NCI-H446 (cell line): ENCODE measurements at regions not wholly inside any gene's neighbourhood (a gene's known extent, or its start where the extent isn't known, plus 50 kb on each side); places are given as distances from the start of the nearest gene placed in this dataset.
A peak's percentile ranks its signal among the peaks of the same experiment; 100 is the strongest.

Experiments used
- DNase-seq, 2 experiments: peaks; one replicate each; lab custom pipeline; 2025; lab: John Stamatoyannopoulos, UW

DNA sequence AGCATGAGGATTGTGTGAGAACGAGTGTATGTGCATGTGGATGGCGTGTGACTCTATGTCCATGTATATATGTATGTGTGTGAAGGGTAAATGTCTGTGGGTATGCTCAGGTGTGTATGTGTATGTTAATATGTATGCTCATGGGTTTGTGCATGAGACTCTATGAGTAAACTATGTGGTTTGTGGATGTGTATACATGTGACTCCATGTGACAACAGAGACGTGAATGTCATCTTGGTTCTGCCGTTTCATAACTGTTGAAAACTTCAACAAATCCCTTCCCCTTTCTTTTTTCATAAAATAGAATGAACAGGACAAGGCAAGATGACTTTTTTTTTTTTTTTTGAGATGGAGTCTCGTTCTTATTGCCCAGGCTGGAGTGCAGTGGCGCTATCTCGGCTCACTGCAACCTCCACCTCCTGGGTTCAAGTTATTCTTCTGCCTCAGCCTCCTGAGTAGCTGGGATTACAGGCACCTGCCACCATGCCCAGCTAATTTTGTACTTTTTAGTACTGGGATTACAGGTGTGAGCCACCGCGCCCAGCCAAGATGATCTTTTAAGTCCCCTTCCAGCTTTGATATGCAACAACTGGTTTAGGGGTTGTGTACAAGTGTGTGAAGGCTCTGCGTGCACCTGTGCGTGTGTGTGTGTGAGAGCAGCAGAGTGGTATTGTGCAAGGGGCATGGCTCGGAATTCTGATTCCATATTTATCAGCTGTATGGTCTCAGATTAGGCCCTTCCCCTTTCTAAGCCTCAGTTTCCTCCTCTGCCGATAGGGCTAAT, 106.3 kb downstream of the EBNA1BP2 start:
- no peak for DNase-seq

DNA sequence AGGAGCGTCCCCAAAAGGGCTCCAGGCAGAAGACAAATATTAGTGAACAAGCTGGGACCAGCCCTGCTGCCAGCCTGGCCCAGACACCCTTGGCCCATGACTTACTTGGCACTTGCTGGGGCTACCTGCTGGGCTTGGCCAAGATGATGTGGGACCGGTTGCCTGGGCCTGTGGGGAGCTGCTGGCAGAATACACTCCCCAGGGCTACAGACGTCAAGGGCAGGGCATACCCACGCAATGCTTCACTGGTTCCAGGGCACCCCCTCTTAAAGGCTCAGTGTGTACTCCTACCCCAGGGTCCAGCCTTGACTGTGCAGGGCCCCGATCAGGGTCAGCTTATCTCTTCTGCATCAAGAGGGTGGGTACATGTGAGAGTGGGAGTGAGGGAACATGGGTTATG, 106.5 kb upstream of the SLC2A1 start:
- DNase-seq, result peak; percentile 48 to 75

DNA sequence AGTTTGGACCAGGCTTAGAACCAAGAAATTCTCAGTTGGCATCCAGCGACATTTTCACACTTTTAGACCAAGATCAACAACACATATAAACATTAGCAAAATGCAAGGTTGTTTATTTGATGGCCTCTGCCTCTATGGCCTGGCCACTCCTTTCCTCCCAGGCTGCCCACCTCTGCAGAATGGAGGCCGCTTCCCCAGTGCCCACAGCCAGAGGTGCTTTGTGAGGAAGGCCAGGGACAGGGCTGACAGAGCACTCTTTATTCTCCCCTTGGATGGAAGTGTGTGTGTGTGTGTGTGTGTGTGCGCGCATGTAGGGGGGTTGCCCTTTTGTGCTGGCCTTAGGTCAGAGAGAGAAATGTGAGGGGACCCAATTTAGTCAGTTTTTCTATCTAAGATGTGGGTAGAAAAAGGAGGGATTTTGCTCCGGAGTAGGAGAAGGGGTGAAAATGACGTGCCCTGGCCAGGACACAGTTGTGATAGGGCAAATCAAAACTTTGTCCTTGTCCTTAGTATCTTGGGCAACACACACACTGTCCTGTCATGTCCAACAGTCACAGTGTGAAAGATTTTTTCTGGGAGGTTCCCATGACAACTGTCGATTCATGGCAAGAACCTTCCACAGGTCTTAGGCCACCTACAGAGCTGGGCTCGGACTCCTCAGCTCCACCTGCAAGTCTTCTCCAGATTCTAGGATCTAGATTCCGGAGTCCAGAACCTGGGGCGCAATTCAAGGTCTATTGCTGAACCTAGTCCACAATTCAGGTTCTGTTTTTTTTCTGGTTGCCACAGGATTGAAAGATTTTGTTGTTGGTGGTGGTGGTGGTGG, 104.9 kb upstream of the SLC2A1 start:
- no peak for DNase-seq

DNA sequence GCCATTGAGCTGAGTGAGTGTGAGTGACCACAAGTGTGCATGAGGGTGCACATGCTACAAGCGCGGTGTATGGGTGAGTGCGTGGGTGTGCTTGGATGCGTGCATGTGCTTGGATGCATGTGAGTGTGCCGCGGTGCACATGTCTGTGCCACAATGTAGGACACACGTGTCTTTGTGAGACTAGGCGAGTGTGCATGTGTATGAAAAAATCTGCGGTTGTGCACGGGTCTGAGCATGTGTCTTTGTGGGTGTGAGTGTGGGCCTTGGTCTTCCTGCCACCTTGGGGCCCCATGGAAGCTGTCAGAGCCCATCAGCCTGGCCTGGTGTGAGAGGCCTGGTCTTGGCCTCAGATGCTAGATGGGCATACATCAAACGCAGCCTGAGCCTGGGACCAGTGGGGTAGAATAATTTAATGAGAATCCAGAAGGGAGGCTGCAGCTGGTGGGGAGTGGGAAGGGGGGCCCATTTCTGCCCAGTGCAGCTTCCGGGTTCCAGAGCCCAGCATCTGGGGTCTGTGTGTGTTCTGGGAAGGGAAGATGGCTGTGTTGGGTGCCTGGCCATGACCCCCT, 103.9 kb upstream of the SLC2A1 start:
- peak in 1 of 2 experiments; percentile 47 for DNase-seq

DNA sequence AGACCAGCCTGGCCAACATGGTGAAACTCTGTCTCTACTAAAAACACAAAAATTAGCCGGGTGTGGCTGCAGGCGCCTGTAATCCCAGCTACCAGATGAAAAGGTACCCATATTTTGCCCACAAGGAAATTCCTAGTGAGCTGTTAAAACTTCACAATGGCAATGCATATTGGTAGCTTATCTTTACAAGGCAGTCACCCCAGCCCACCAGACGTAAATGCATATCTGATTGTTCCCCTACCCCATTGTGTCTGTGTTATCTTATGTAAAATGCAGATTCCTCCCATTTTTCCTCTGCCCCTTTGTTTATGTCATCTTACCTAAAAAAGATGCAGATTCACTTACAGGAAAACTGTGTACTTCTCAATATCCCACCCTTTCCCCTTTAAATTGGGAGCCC, 103.1 kb upstream of the SLC2A1 start:
- no peak for DNase-seq

DNA sequence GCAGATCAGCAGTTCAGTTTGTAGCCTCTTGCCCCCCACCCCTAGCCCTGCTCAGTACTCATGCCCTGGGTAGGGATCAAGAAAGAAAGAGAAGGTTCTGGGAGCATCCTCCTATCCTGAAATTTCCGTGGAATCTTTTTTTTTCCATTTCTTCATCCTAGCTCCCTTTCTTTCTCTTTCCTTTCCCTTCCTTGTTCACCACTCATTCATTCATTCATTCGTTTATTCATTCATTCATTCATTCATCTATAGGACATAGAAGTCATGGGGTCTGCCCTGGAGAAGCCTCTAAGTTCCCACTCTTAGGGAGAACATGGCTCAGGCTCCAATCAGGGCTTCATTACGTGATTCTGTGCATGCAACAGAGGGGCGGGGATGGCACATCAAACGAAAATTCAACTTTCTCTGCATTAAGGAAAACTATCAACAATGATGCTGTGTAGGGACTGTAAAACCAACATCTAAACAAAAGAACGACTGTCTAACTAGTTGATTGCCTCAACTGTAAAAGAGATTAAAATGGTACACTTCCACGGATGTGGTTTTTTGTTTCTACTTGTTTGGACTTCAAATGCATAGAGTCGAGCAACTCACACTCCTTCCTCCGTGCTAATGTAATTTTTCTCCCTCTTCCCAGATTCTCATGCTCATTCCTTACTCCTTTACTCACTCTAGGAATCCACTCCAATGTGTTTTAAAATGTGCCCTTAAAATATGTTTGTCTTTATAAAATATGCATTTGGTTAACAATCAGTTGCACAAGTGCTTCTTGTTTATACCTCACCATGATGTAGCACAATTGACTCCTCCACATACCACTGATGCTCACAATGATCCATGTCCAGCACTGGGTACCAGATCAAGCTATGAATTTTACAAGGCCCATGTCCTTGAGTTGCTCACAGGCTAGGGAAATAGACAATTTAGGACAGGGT, 101.2 kb upstream of the SLC2A1 start:
- no peak for DNase-seq

DNA sequence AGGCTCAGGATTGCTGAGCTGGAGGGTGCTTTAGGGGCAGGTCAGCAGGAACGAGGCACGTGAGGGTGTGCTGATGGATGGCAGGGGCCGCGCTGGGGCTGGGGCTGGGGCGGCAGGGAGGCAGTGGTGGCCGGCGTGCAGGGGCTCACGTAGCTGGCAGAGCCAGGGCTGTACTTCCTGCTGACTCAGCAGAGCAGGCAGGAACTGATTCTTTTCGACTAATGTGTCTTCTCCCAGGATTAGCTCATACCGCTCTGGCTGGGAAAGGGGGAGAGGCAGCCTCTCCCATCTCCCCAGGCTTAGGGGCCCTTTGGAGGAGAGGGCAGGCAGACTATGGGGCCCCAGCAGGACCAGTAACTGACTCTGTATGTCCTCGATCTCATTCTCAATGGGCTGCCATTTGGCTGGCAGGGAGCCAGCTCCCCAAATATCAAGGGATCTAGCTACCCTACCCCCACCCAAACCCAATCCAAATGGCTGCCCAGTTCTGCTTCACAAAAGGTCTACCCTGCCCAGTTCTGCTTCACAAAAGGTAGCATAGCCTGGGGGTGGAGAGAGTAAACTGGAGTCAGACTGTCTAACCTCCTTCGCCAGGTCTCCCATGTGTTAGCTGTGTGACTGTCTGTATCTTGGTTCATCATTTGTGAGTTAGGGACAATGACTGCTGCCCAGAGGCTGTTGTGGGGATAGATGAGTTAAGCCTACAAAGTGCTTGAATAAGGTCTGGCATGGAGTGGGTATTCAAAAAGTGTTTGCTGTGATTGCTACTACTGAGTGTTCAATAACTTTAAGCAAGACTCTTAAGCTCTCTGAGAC, 100.1 kb upstream of the SLC2A1 start:
- no peak for DNase-seq

DNA sequence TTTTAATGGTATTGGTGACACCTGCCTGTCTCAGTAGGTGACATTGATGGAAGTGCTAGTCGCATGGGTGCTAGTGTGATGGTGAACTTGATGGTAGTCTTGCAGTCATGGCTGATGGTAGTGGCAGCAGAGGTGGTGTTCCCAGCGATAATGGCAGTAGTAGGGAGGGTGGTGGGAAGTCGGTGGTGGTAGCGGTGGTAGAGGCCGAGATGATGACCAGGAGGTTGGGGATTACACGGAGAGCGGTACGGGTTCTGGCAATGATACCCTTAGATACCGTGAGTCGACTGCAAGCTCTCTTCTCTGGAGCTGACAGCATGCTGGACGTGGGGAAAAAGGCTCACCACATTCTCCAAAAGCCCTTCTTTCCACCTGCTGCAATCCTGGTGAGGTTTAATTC, 99.4 kb upstream of the SLC2A1 start:
- DNase-seq, result no peak

DNA sequence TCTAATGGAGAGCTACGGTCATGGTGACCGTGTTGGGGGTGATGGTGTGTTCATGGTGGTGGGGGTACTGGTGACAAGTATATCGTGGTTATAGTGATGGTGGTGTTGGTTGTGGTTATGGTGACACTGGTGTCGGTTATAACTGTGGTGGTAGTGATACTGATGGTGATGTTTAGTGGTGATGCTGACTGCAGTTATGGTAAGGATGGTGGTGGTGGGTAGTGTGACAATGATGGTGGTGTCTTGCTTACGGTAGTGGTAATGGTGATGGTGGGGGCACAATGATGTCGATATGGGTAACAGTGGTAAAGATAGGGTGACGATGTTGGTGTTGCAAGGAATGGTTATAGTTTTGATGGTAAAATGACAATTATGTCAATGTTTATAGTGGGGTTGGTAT, 98.9 kb upstream of the SLC2A1 start:
- DNase-seq, result no peak

DNA sequence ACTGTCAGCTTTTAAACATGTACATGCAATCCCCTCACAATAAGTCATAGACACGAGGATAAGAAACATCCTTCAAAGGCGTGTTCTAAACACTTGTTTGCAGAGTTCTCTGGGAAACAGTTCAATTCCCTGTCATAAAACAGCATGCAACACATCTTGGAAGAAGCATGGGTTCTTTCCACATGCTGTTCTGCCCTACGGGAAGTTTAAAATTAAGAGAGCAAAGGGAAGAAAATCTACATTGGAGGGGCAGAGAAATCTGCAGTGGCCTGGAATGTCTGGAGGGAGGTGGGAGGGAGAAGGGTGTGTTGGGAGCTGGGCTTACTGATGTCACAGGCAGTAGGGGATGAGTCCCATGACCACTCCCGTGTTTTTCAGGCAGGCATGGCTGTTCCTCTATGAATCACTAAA, 98.3 kb upstream of the SLC2A1 start:
- DNase-seq, result no peak

DNA sequence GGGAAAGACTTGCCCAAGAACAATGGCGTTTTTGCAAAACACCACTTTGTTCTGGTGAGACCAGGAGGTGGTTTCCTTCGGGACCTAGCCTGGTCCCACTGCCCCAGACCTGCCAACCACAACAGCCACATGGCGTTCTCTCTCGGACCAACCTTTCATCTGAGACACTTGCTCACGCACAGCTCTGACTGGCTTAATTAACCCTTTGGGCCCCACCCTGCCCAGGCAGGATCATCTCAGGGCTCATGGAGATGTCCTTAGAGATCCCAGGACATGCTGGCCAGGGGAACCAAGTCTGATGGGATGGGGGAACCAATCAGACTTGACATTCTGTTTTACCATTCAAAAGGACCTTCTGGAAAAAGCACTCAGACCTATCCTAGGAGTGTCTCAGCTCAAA, 97.8 kb upstream of the SLC2A1 start:
- no peak for DNase-seq

DNA sequence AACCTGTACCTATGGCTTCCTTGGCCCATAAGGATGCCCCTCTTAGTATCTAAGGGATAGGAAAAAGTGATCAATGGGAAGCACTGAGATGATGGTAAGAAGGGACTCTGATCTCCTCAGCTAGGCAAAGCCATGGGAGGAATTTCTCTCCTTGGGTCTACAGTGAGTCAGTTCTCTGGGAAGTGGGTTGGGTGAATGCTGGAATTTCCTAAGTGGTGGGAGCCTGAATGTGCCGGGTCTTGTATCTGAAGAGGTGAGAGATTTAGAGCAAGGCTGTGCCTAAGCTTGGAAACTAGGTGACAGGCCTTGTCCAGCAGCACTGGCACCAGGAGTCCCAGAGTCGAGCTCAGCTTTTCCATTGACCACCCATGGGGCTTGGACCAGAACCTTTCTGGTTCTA, 96.3 kb upstream of the SLC2A1 start:
- no peak for DNase-seq

DNA sequence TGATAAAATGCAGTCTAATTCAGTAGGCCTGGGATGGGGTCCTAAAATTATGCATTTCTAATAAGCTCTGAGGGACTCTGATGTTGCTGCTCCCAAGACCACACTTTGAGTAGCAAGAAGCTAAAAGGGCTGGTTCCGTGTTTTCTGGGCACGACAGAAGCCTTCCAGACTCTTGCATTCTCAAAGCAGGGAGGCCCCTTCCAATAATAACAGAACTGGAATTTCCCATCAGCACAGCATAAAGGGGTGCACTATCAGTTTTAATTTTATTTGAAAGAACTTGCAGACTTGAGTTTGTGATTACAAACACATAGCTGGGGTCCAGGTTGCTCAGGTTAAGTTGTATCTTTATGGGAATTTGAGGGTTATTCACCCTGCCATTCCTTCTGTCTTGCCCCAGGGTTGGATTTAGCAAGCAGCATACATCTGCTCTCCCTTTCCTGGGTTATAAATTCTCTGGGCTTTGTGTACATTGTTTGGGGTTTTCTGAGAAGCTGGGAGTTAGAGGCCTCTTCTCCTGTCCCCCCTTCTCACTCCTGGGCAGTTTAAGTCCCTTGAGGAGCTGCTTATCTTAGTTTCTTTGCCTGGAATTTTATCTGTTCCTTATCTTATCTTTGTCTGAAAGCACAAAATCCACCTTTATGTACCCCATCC, 94.2 kb upstream of the SLC2A1 start:
- no peak for DNase-seq

DNA sequence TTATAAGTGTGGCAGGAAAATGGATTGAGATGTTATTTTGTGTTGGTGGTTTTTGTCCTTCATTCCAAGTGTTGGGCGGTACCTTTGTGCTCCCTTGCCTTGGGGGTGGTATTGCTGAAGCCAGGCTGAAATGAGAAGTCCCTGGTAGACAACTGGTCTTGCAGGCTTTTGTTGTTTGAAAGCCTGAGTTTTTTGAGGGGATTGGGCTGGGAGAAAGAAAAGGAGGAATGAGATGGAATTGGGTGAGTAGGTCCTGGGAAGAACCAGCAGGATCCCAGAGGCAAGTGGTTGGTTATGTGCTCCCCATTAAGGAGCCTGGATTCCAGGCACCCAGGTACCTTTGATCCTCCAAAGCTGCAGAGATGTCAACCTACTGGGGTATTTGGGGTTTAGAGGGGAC, 93.7 kb upstream of the SLC2A1 start:
- no peak for DNase-seq

DNA sequence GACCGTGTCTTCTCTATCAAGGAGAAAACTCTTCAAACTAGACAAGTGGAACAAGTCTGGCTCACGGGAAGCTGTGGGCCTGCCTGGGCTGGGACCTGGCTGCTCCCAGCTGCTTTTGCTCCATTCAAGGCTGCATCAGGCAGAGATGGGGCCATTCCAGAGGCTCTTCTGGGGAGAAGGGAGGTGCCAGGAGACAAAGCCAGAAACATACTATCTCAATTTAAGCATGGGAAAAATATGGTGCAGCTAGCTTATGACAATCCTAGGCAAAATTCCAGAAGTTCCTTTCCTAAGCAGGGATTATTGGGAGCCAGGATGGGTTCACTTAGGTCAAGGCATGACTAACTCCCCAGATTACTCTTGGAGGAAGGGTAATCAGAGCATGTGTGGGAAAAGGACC, 90.8 kb upstream of the SLC2A1 start:
- DNase-seq, result no peak

DNA sequence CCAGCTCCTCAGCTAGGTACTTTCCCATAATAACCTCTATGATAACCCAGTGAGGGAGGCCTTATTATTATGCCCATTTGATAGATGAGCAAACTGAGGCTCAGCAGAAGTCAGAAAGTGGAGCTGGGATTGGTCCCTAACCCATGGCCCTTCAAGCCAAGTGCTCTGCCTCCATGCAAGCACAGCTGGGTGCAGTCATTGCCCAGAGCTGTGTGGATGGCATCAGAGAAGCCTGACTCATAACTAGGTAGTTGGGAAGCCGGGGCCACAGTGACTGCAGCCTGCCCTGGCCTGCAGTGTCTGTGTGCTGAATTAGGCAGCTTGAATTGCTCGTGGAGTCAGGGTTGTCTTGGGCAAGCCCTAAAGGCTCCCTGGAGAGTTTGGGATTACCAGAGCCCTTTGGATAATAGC, 89.9 kb upstream of the SLC2A1 start:
- no peak for DNase-seq

DNA sequence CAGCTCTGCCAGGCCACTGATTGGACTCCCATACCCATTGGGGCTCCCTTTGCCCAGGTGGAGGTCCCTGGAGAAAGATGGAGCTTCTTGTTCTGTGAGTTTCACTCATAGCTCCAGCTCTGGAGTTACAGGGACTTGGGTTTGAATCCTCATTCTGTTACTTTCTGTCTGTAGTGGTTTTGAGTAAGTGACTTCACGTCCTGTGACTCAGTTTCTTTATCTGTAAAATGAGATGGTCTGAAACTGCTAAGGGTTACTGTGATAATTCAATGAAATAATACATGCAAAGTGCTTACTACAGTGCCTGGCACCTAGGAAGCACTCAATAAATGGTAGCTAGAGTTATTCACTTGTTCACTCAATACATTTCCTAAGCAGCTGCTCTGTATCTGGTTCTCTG, 88.5 kb upstream of the SLC2A1 start:
- no peak for DNase-seq

DNA sequence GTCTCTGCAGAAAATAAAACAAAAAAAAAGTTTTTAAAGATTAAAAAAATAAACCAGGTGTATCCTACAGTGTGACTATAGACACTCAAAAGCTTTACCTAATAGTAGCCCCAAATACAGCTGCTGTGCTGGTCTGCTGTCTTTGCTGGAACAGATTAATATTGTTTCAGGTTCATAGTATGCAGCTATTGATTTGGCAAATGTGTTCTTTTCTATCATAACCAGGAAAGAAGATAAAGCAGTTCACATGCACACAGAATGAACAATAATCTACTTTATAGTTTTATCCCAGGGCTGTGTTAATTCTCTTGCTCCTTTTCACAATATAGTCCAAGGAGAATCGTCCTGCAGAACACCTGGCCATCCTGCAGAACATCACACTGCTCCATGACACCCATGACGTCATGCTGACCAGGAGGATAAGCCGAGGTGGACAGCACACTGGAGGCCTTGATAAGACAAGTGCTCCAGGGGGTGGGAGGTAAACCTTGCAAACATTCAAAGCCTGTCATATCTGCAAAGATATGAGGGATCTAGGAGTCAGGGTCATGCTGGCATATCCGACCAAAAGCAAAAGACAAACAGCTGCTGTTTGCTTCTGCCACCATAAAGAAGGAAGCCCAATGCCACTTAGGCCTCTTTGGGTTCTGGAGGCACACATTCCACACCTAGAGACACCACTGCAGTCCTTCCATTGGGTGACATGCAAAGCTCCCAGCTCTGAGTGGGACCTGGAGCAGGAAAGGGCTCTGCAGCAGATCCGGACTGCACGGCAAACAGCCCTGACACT, 86.1 kb upstream of the SLC2A1 start:
- DNase-seq, result no peak

DNA sequence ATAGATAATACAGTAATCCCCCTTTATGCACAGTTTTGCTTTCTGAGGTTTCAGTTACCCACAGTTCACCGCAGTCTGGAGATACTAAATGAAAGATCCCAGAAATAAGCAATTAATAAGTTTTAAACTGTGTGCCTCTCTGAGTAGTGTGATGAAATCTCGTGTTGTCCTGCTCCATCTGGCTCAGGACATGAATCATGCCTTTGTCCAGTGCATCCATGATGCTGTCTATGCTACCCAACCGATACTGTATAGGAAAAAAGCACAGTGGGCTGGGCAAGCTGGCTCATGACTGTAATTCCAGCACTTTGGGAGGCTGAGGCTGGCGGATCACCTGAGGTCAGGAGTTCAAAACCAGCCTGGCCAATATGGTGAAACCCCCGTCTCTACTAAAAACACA, 85.0 kb upstream of the SLC2A1 start:
- DNase-seq, result no peak
